Kidney (tissue), 13 donors: ENCODE measurements at regions not wholly inside any gene's neighbourhood (a gene's known extent, or its start where the extent isn't known, plus 50 kb on each side); places are given as distances from the start of the nearest gene placed in this dataset.

Experiments used
- DNase-seq, 5 donors: peaks; one replicate each; pipeline ENCODE4 v3.0.0-alpha.2; 2013 to 2020
- FAIRE-seq: peaks from 2 replicates; lab custom pipeline; 2012; peaks lifted over from hg19 to GRCh38; lab: Jason Lieb, UNC
- H3K27ac ChIP-seq, 2 donors: one replicate each; pipeline ENCODE4 v1.7.0; 2013; ENCODE audit warnings: low read depth in 2 of 2, low read length in 2 of 2, inconsistent platforms in 1 of 2
- H3K27me3 ChIP-seq: one replicate; pipeline ENCODE4 v1.7.1; 2013; ENCODE audit warnings: low read length, inconsistent platforms; ENCODE audit not compliant: control insufficient read depth, insufficient read depth
- H3K36me3 ChIP-seq, 3 donors: one replicate each; pipeline versions ENCODE4 v1.7.0 to v1.7.1; 2013; ENCODE audit warnings: low read length in 3 of 3, control low read depth in 1 of 3, inconsistent platforms in 1 of 3; ENCODE audit not compliant: insufficient read depth in 3 of 3, control insufficient read depth in 2 of 3
- H3K4me1 ChIP-seq, 3 donors: one replicate each; pipeline versions ENCODE4 v1.7.0 to v1.7.1; 2013; ENCODE audit warnings: low read length in 3 of 3, inconsistent platforms in 1 of 3, low read depth in 1 of 3; ENCODE audit not compliant: control insufficient read depth in 2 of 3, insufficient read depth in 2 of 3
- H3K4me3 ChIP-seq, 3 donors: one replicate each; pipeline versions ENCODE4 v1.7.0 to v1.8.1; 2013; ENCODE audit warnings: low read length in 3 of 3, control low read depth in 1 of 3, inconsistent platforms in 1 of 3
- H3K9ac ChIP-seq, 3 donors: one replicate each; pipeline versions ENCODE4 v1.7.0 to v1.7.1; 2013; ENCODE audit warnings: low read length in 3 of 3, control low read depth in 1 of 3, inconsistent platforms in 1 of 3
- H3K9me3 ChIP-seq, 3 donors: one replicate each; pipeline versions ENCODE4 v1.7.0 to v1.7.1; 2013; ENCODE audit warnings: low read length in 3 of 3, control low read depth in 1 of 3, inconsistent platforms in 1 of 3; ENCODE audit not compliant: control insufficient read depth in 2 of 3, insufficient read depth in 1 of 3
- intact Hi-C: fragments of 100-400 bp; cut with DNase I; formaldehyde crosslinking; loops from one replicate; pipeline ENCODE4 v1.11.1; 2022
- TF ChIP-seq, protein P1 (sequence below): IDR thresholded peaks from 3 replicates; pipeline ENCODE4 v1.5.1; 2012; ENCODE audit warnings: mild to moderate bottlenecking, moderate library complexity, borderline replicate concordance; ENCODE audit not compliant: insufficient read depth; ENCODE audit errors: extremely low read depth
- donor health status: control.
- donor health status: control.
- donor health status: control.
- donor health status: control.
- donor health status: control.
- donor health status: DM: yes; HTN: yes; CAD: no.
- donor health status: Normal renal cell carcinoma (clear cell type).

GRCh38 chr1:234845836-234846235 is 235.9 kb upstream of the IRF2BP2 start:
- intact Hi-C loops, result no loop called here
- H3K36me3 ChIP-seq, result no peaks in the 10 kb centered on the region
- FAIRE-seq, result no peak

DNA sequence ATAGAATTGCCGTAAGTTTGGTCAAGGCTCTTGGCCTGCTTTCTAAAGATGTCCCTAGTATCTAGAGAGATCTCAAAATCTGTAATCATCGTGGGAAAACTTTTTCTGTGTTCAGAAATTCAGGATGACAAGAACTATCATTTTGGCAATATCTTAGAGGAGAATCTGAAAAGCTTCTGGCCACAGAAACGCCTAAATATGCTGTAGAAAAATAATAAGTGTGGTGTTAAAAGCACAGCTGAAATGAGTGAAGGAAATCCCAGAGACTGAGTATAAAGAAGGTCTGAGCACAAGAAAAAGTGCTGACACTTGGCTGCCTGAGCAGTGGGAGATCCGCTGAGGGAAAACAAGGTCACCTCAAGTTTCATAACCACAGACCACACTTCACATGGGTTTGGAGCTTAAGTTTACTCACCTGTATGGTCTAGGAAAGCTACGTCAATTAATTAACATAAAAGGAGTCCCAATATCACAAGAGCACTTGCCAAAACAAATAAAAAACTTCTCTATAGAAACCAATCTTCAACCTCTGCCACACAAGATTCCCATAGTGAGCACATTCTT is 235.2 kb upstream of the IRF2BP2 start:
- Histone ChIP-seq H3K27me3 (no peaks in the 10 kb centered on the region), H3K36me3 (no peaks in the 10 kb centered on the region), H3K27ac (no peak overlapping the region), H3K4me1 (no peaks in the 10 kb centered on the region), H3K9me3 (no peaks in the 10 kb centered on the region), H3K4me3 (no peak overlapping the region), H3K9ac (no peak overlapping the region)
- TF ChIP-seq, protein P1, sequence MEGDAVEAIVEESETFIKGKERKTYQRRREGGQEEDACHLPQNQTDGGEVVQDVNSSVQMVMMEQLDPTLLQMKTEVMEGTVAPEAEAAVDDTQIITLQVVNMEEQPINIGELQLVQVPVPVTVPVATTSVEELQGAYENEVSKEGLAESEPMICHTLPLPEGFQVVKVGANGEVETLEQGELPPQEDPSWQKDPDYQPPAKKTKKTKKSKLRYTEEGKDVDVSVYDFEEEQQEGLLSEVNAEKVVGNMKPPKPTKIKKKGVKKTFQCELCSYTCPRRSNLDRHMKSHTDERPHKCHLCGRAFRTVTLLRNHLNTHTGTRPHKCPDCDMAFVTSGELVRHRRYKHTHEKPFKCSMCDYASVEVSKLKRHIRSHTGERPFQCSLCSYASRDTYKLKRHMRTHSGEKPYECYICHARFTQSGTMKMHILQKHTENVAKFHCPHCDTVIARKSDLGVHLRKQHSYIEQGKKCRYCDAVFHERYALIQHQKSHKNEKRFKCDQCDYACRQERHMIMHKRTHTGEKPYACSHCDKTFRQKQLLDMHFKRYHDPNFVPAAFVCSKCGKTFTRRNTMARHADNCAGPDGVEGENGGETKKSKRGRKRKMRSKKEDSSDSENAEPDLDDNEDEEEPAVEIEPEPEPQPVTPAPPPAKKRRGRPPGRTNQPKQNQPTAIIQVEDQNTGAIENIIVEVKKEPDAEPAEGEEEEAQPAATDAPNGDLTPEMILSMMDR, result no peak
- DNase-seq (peak in 1 of 5 donors; percentile 2), FAIRE-seq (no peak)
- intact Hi-C loops, result no loop called here

More at GRCh38 chr1:234845836-234846235, 235.9 kb upstream of the IRF2BP2 start:
- Histone ChIP-seq H3K9ac (no peak overlapping the region), H3K9me3 (no peaks in the 10 kb centered on the region), H3K27ac (no peak overlapping the region), H3K4me1 (no peaks in the 10 kb centered on the region), H3K4me3 (no peak overlapping the region), H3K27me3 (no peaks in the 10 kb centered on the region)
- TF ChIP-seq, protein P1, result no peak
- DNase-seq, result no peak

DNA sequence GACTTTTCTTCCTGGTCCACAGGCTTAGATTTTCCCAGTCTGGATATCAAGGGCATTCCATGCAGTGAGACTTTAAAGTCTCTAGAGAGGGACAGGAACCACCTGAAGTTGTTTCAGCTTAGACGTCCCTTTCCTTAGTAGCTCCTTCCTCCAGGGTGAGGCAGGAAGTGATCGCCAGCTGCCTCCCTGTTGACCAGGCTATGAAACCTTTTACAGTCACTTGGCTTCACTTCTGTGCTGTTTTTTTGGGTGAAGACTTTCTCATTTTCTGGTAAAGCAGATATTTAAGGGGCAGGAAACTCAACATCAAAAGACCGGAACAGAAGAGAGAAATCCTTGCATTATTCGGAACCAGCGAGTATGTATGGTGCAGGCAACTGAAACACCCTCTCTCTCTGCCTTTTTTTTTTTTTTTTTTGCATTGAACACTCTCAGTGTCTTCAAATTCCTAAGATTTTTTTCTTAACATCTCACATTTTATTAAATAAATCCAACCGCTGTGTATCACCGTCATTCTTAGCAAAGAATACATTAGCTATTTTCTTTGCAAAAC is 234.6 kb upstream of the IRF2BP2 start:
- peak in 2 of 5 donors; percentile 7 to 51 for DNase-seq
- H3K27ac ChIP-seq, result no peak overlapping the region
- intact Hi-C loops, result no loop called here
- no peak overlapping the region for H3K9ac ChIP-seq
- H3K4me3 ChIP-seq, result no peak overlapping the region
- H3K4me1 ChIP-seq, result no peaks in the 10 kb centered on the region
- no peaks in the 10 kb centered on the region for H3K9me3 ChIP-seq
- TF ChIP-seq, protein P1, result no peak
- no peaks in the 10 kb centered on the region for H3K36me3 ChIP-seq
- no peak for FAIRE-seq
- no peaks in the 10 kb centered on the region for H3K27me3 ChIP-seq
